Adrenal gland (tissue), 9 donors: ENCODE measurements at regions not wholly inside any gene's neighbourhood (a gene's known extent, or its start where the extent isn't known, plus 50 kb on each side); places are given as distances from the start of the nearest gene placed in this dataset.

ENCODE experiments used
- DNase-seq, 7 donors: peaks; one replicate each; pipeline ENCODE4 v3.0.0-alpha.2; 2019 to 2020
- H3K27ac ChIP-seq, 5 donors: fragments of 200-600 bp; sonication (generic) in 4 of 5; 1 replicate in 3 of 5; 2 replicates in 2 of 5; pipeline versions ENCODE4 v1.5.1 to v1.8.0; 2016 to 2020; ENCODE audit warnings: mild to moderate bottlenecking in 1 of 5
- H3K27me3 ChIP-seq: fragments of 200-600 bp; 2 replicates; pipeline ENCODE4 v1.8.0; 2021
- H3K36me3 ChIP-seq, 2 donors: fragments of 200-600 bp; replicated peaks in 1 of 2; 1 replicate in 1 of 2; 2 replicates in 1 of 2; pipeline versions ENCODE4 v1.5.1 to v1.8.0; 2018 to 2022
- H3K4me1 ChIP-seq, 2 donors: fragments of 200-600 bp; replicated peaks in 1 of 2; 1 replicate in 1 of 2; 2 replicates in 1 of 2; pipeline versions ENCODE4 v1.5.1 to v1.8.0; 2018 to 2021
- H3K4me3 ChIP-seq, 4 donors: fragments of 200-600 bp; sonication (generic) in 3 of 4; one replicate each; pipeline ENCODE4 v1.5.1; 2016 to 2018
- H3K9me3 ChIP-seq, 3 donors: fragments of 200-600 bp; sonication (generic) in 1 of 3; replicated peaks in 1 of 3; 1 replicate in 2 of 3; 2 replicates in 1 of 3; pipeline versions ENCODE4 v1.5.1 to v1.8.0; 2016 to 2021
- CTCF ChIP-seq, 6 experiments: fragments of 450-650 bp in 4 of 6; fragments of 200-600 bp in 2 of 6; sonication (generic) in 1 of 6; IDR thresholded peaks; 1 replicate in 5 of 6; 2 replicates in 1 of 6; pipeline versions ENCODE4 v1.5.1 to v1.8.0; 2016 to 2021; ENCODE audit warnings: antibody characterized with exemption in 6 of 6, mild to moderate bottlenecking in 2 of 6, moderate library complexity in 1 of 6
- POLR2A ChIP-seq, 2 donors: fragments of 450-650 bp; IDR thresholded peaks; one replicate each; pipeline ENCODE4 v1.6.1; 2017; ENCODE audit warnings: antibody characterized with exemption in 2 of 2, mild to moderate bottlenecking in 2 of 2, moderate library complexity in 1 of 2
- WGBS, 4 donors: extraction: QIAGEN DNeasy Blood & Tissue Kit in 2 of 4; methylation state at CpG; one replicate each; pipeline versions ENCODE4 v1.1.5 to v1.1.7; 2013 to 2017; 5-methylcytosine and 5-hydroxymethylcytosine counted together
- intact Hi-C, 2 donors: fragments of 100-400 bp; cut with DNase I; formaldehyde crosslinking; loops; one replicate each; pipeline versions ENCODE4 v1.14.1 to v1.15.0; 2022 to 2023
- donor health status: healthy with polysubstance abuse.
- donor health status: Bipolar disorder and iron deficiency.
- donor health status: DM: yes; HTN: yes; CAD: no.
- donor health status: DM: no; HTN: no; CAD: no.
- donor health status: DM: no; HTN: no; CAD: no.

- H3K27ac ChIP-seq = no peak overlapping the region
- H3K36me3 ChIP-seq = no peaks in the 10 kb centered on the region
- H3K4me1 ChIP-seq = no peaks in the 10 kb centered on the region
- TF ChIP-seq POLR2A (IDR thresholded peaks at IDR 0.05) (no peak), CTCF (IDR thresholded peaks at IDR 0.05) (no peak)
- H3K27me3 ChIP-seq = no peaks in the 10 kb centered on the region
- 85 to 89% (median 88%) methylated on average over 7 of the region's 7 CpGs for WGBS, 4 donors
- intact Hi-C loops = no loop called here
- H3K4me3 ChIP-seq = no peak overlapping the region
- DNase-seq = no peak
- H3K9me3 ChIP-seq = no peaks in the 10 kb centered on the region
Observed at GRCh38 chr10:6979371-6979770, 399.3 kb upstream of the PRKCQ start.

- TF ChIP-seq CTCF (IDR thresholded peaks at IDR 0.05) = no peak
- TF ChIP-seq POLR2A (IDR thresholded peaks at IDR 0.05) = no peak
- no peaks in the 10 kb centered on the region for H3K27me3 ChIP-seq
- H3K4me1 ChIP-seq = no peaks in the 10 kb centered on the region
- no peaks in the 10 kb centered on the region for H3K9me3 ChIP-seq
- 49 to 65% (median 60%) methylated on average over 5 of the region's 5 CpGs for WGBS, 4 donors
- no peak overlapping the region for H3K4me3 ChIP-seq
- H3K36me3 ChIP-seq = no peaks in the 10 kb centered on the region
- intact Hi-C loops = no loop called here
- no peak for DNase-seq
- no peak overlapping the region for H3K27ac ChIP-seq
Observed at GRCh38 chr10:6978187-6978627, 398.1 kb upstream of the PRKCQ start.

- no peak for DNase-seq
- 84 to 87% (median 86%) methylated on average over 12 of the region's 12 CpGs for WGBS, 4 donors
- H3K4me3 ChIP-seq = no peak overlapping the region
- TF ChIP-seq POLR2A (IDR thresholded peaks at IDR 0.05) (no peak), CTCF (IDR thresholded peaks at IDR 0.05) (no peak)
- no peaks in the 10 kb centered on the region for H3K27me3 ChIP-seq
- intact Hi-C loops = no loop called here
- no peaks in the 10 kb centered on the region for H3K36me3 ChIP-seq
- no peak overlapping the region for H3K27ac ChIP-seq
- H3K4me1 ChIP-seq = no peaks in the 10 kb centered on the region
- H3K9me3 ChIP-seq = no peaks in the 10 kb centered on the region
Observed at GRCh38 chr10:6977398-6978186, 397.5 kb upstream of the PRKCQ start.

GRCh38 chr10:6973899-6974298 is 393.8 kb upstream of the PRKCQ start:
- H3K4me1 ChIP-seq = no peaks in the 10 kb centered on the region
- H3K27me3 ChIP-seq = no peaks in the 10 kb centered on the region
- H3K9me3 ChIP-seq = no peaks in the 10 kb centered on the region
- H3K36me3 ChIP-seq = no peaks in the 10 kb centered on the region
- no peak overlapping the region for H3K27ac ChIP-seq
- WGBS, 4 donors = 72 to 88% (median 73%) methylated on average over 7 of the region's 7 CpGs
- TF ChIP-seq POLR2A (IDR thresholded peaks at IDR 0.05) (no peak), CTCF (IDR thresholded peaks at IDR 0.05) (no peak)
- intact Hi-C loops = no loop called here
- DNase-seq = no peak
- H3K4me3 ChIP-seq = no peak overlapping the region
